ENCODE measurements at regions not wholly inside any gene's neighbourhood (a gene's known extent, or its start where the extent isn't known, plus 50 kb on each side); places are given as distances from the start of the nearest gene placed in this dataset.
A peak's percentile ranks its signal among the peaks of the same experiment; 100 is the strongest.

DNA sequence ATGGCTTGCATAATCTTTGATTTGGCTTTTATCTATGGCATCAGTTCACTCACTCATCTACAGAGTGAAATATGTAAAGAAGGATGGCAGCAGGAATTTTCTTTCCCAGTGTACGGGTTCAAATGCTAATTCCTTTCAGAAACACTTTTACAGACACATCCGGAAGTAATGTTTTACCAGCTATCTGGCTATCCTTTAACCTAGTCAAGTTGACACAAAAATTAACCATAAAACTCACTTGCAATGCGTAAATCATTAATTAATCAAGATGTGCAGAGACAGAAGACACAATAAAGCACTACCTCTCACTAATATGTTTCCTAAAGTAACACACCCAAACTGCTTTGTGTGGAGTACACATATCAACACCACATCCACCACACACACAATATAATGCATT, 378.9 kb upstream of the ANO3 start:
- Histone ChIP-seq H3F3A (replicated peaks; ENCODE audit: insufficient read depth) (no peaks in the 10 kb centered on the region), H3K9me2 (no peaks in the 10 kb centered on the region), H3K4me2 (no peak overlapping the region), H3K9ac (no peak overlapping the region), H3K9me3 (no peaks in the 10 kb centered on the region), H3K27me3 (ENCODE audit: insufficient read depth) (no peaks in the 10 kb centered on the region), H3K4me1 (ENCODE audit: control insufficient read depth in 1 of 2, insufficient read depth in 2 of 2, low read depth in 1 of 2, low read length in 1 of 2) (no peaks in the 10 kb centered on the region), H3K79me2 (ENCODE audit: insufficient read depth) (no peaks in the 10 kb centered on the region), H3K27ac (ENCODE audit: low read depth in 2 of 2, low read length in 1 of 2) (no peak overlapping the region), H4K20me1 (ENCODE audit: insufficient read depth) (no peaks in the 10 kb centered on the region), H3K36me3 (replicated peaks in 1 of 2; ENCODE audit: control insufficient read depth in 1 of 2, insufficient read depth in 2 of 2, low read length in 1 of 2) (no peaks in the 10 kb centered on the region), H3K4me3 (ENCODE audit: low read depth in 2 of 2, low read length in 1 of 2) (no peak overlapping the region), H2AFZ (ENCODE audit: low read depth) (no peak overlapping the region)
- 60% methylated on average over 3 of the region's 3 CpGs for WGBS (ENCODE audit: low lambda C conversion rate)
- DNase-seq, result no peak
- ChIA-PET CTCF (interaction anchor here (1.4 kb wide), 1 partner anchor 29 kb away, joined by 5 read pairs; no protein-coding TSS in a partner anchor), POLR2A (no interaction called here)
- no peak for TF ChIP-seq FOXM1 (IDR thresholded peaks at IDR 0.05; ENCODE audit: low read depth)
- TF ChIP-seq TCF12 (IDR thresholded peaks at IDR 0.05), result no peak
- no peak for TF ChIP-seq NRF1 (IDR thresholded peaks at IDR 0.05; ENCODE audit: low read depth, low read length)
- no peak for TF ChIP-seq SIN3A (IDR thresholded peaks at IDR 0.05; ENCODE audit: borderline replicate concordance, low read depth, low read length)
- TF ChIP-seq, protein P1, sequence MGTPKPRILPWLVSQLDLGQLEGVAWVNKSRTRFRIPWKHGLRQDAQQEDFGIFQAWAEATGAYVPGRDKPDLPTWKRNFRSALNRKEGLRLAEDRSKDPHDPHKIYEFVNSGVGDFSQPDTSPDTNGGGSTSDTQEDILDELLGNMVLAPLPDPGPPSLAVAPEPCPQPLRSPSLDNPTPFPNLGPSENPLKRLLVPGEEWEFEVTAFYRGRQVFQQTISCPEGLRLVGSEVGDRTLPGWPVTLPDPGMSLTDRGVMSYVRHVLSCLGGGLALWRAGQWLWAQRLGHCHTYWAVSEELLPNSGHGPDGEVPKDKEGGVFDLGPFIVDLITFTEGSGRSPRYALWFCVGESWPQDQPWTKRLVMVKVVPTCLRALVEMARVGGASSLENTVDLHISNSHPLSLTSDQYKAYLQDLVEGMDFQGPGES (IDR thresholded peaks at IDR 0.05; ENCODE audit: low read depth, low read length), result no peak
- TF ChIP-seq GATA2 (CRISPR knock-in tag; IDR thresholded peaks at IDR 0.05), result no peak
- TF ChIP-seq GABPA (IDR thresholded peaks at IDR 0.05; ENCODE audit: low read depth), result no peak
- no peak for TF ChIP-seq POLR2AphosphoS5 (IDR thresholded peaks at IDR 0.05; ENCODE audit: low read depth, low read length)
- TF ChIP-seq PBX3 (IDR thresholded peaks at IDR 0.05), result no peak
- TF ChIP-seq FOSL2 (IDR thresholded peaks at IDR 0.05; ENCODE audit: borderline replicate concordance, low read depth), result no peak
- no peak for TF ChIP-seq MXI1 (IDR thresholded peaks at IDR 0.05; ENCODE audit: low read depth, low read length)

GRCh38 chr11:25958045-25958444, 373.9 kb upstream of the ANO3 start:
- Histone ChIP-seq H3K36me3 (replicated peaks in 1 of 2; ENCODE audit: control insufficient read depth in 1 of 2, insufficient read depth in 2 of 2, low read length in 1 of 2) (no peaks in the 10 kb centered on the region), H3K4me3 (ENCODE audit: low read depth in 2 of 2, low read length in 1 of 2) (no peak overlapping the region), H3K27ac (ENCODE audit: low read depth in 2 of 2, low read length in 1 of 2) (no peak overlapping the region), H3K9me3 (no peaks in the 10 kb centered on the region), H2AFZ (ENCODE audit: low read depth) (0 out of 2 replicates have a peak overlapping the region, but pooled peaks have one; percentile 35), H3K9me2 (no peaks in the 10 kb centered on the region), H3K27me3 (ENCODE audit: insufficient read depth) (no peaks in the 10 kb centered on the region), H3K79me2 (ENCODE audit: insufficient read depth) (no peaks in the 10 kb centered on the region), H3K4me2 (no peak overlapping the region), H4K20me1 (ENCODE audit: insufficient read depth) (no peaks in the 10 kb centered on the region), H3K9ac (no peak overlapping the region), H3F3A (replicated peaks; ENCODE audit: insufficient read depth) (no peaks in the 10 kb centered on the region), H3K4me1 (ENCODE audit: control insufficient read depth in 1 of 2, insufficient read depth in 2 of 2, low read depth in 1 of 2, low read length in 1 of 2) (no peaks in the 10 kb centered on the region; a peak in 1 of 4 replicates)
- DNase-seq, result no peak
- CTCF ChIA-PET, result interaction anchor here (1.2 kb wide), 1 partner anchor 1450 kb away, joined by 3 read pairs; no protein-coding TSS in a partner anchor
- 74% methylated on average over 4 of the region's 4 CpGs for WGBS (ENCODE audit: low lambda C conversion rate)
- POLR2A ChIA-PET, result no interaction called here
- no peak for TF ChIP-seq MAX (IDR thresholded peaks at IDR 0.05; ENCODE audit: low read depth)
- TF ChIP-seq, protein P2, sequence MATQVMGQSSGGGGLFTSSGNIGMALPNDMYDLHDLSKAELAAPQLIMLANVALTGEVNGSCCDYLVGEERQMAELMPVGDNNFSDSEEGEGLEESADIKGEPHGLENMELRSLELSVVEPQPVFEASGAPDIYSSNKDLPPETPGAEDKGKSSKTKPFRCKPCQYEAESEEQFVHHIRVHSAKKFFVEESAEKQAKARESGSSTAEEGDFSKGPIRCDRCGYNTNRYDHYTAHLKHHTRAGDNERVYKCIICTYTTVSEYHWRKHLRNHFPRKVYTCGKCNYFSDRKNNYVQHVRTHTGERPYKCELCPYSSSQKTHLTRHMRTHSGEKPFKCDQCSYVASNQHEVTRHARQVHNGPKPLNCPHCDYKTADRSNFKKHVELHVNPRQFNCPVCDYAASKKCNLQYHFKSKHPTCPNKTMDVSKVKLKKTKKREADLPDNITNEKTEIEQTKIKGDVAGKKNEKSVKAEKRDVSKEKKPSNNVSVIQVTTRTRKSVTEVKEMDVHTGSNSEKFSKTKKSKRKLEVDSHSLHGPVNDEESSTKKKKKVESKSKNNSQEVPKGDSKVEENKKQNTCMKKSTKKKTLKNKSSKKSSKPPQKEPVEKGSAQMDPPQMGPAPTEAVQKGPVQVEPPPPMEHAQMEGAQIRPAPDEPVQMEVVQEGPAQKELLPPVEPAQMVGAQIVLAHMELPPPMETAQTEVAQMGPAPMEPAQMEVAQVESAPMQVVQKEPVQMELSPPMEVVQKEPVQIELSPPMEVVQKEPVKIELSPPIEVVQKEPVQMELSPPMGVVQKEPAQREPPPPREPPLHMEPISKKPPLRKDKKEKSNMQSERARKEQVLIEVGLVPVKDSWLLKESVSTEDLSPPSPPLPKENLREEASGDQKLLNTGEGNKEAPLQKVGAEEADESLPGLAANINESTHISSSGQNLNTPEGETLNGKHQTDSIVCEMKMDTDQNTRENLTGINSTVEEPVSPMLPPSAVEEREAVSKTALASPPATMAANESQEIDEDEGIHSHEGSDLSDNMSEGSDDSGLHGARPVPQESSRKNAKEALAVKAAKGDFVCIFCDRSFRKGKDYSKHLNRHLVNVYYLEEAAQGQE (IDR thresholded peaks at IDR 0.05; ENCODE audit: low read depth, low read length), result no peak
- TF ChIP-seq, protein P1 (IDR thresholded peaks at IDR 0.05; ENCODE audit: low read depth, low read length), result no peak
- TF ChIP-seq RCOR1 (IDR thresholded peaks at IDR 0.05; ENCODE audit: low read length), result no peak
- TF ChIP-seq USF2 (IDR thresholded peaks at IDR 0.05; ENCODE audit: borderline replicate concordance, low read depth, low read length), result no peak
- TF ChIP-seq ZBTB33 (IDR thresholded peaks at IDR 0.05; ENCODE audit: borderline replicate concordance, low read depth), result no peak
- TF ChIP-seq NFIC (IDR thresholded peaks at IDR 0.05; ENCODE audit: borderline replicate concordance), result no peak
- TF ChIP-seq FOXM1 (IDR thresholded peaks at IDR 0.05; ENCODE audit: low read depth), result no peak
- no peak for TF ChIP-seq TCF12 (IDR thresholded peaks at IDR 0.05)

Data from SK-N-SH (cell line).